B cell (primary cell): ENCODE measurements at regions not wholly inside any gene's neighbourhood (a gene's known extent, or its start where the extent isn't known, plus 50 kb on each side); places are given as distances from the start of the nearest gene placed in this dataset.

Source experiments
- ATAC-seq: fragments of 200-7000 bp; cut with Tn5 transposase; one replicate; pipeline ENCODE4 v1.10.0; 2021; ENCODE audit warnings: low read depth, mild to moderate bottlenecking, moderate number of reproducible peaks, moderate library complexity
- CTCF ChIA-PET: fragments of 350-600 bp; sonication (Branson Sonifier 250); formaldehyde crosslinking; loops from one replicate; lab custom pipeline; 2021; ENCODE audit warnings: antibody characterized with exemption, inconsistent platforms; lab: Charles Lee
- POLR2A ChIA-PET: fragments of 350-600 bp; sonication (Branson Sonifier 250); formaldehyde crosslinking; loops from one replicate; lab custom pipeline; 2021; ENCODE audit warnings: antibody characterized with exemption; lab: Charles Lee
- DNase-seq: peaks from one replicate; pipeline ENCODE4 v3.0.0; 2013
- H2AFZ ChIP-seq: 2 replicates; pipeline ENCODE4 v1.6.1; 2012; ENCODE audit warnings: mild to moderate bottlenecking, low read depth, low read length; ENCODE audit not compliant: insufficient read depth, poor library complexity, severe bottlenecking
- H3K27ac ChIP-seq, 2 donors: 1 replicate in 1 of 2; 2 replicates in 1 of 2; pipeline ENCODE4 v1.5.1; 2012 to 2013; ENCODE audit warnings: low read length in 2 of 2, mild to moderate bottlenecking in 2 of 2, moderate library complexity in 1 of 2
- H3K27me3 ChIP-seq, 4 experiments: fragments of 200-600 bp in 1 of 4; sonication (generic) in 1 of 4; replicated peaks in 1 of 4; 1 replicate in 2 of 4; 2 replicates in 2 of 4; pipeline versions ENCODE4 v1.6.1 to v1.7.0; 2013 to 2016; ENCODE audit warnings: low read length in 3 of 4, mild to moderate bottlenecking in 2 of 4, mixed read lengths in 1 of 4, moderate library complexity in 1 of 4; ENCODE audit not compliant: insufficient read depth in 4 of 4, control insufficient read depth in 3 of 4; ENCODE audit errors: control extremely low read depth in 1 of 4
- H3K36me3 ChIP-seq, 2 experiments: replicated peaks in 1 of 2; 1 replicate in 1 of 2; 2 replicates in 1 of 2; pipeline versions ENCODE4 v1.6.1 to v1.7.1; 2013; ENCODE audit warnings: low read length in 1 of 2; ENCODE audit not compliant: insufficient read depth in 2 of 2, control insufficient read depth in 1 of 2; ENCODE audit errors: control extremely low read depth in 1 of 2, extremely low read depth in 1 of 2
- H3K4me1 ChIP-seq, 2 donors: fragments of 200-600 bp in 1 of 2; sonication (generic) in 1 of 2; 1 replicate in 1 of 2; 2 replicates in 1 of 2; pipeline versions ENCODE4 v1.5.1 to v1.6.1; 2013 to 2017; ENCODE audit warnings: low read length in 2 of 2; ENCODE audit not compliant: control insufficient read depth in 2 of 2, insufficient read depth in 2 of 2
- H3K4me2 ChIP-seq: replicated peaks from 2 replicates; pipeline ENCODE3; 2012; ENCODE audit warnings: mild to moderate bottlenecking, low read depth, low read length; ENCODE audit not compliant: poor library complexity, severe bottlenecking
- H3K4me3 ChIP-seq, 5 experiments: fragments of 200-600 bp in 1 of 5; sonication (generic) in 1 of 5; 1 replicate in 3 of 5; 2 replicates in 2 of 5; pipeline versions ENCODE4 v1.5.1 to v1.7.0; 2011 to 2016; ENCODE audit warnings: low read length in 4 of 5, mild to moderate bottlenecking in 4 of 5, low read depth in 2 of 5, control low read depth in 1 of 5, moderate library complexity in 1 of 5; ENCODE audit not compliant: insufficient read depth in 1 of 5; ENCODE audit errors: control extremely low read depth in 1 of 5, extremely low read depth in 1 of 5
- H3K79me2 ChIP-seq: fragments of 200-600 bp; sonication (generic); one replicate; pipeline ENCODE4 v1.6.0; 2016; ENCODE audit warnings: low read length; ENCODE audit not compliant: control insufficient read depth, insufficient read depth
- H3K9ac ChIP-seq: fragments of 200-600 bp; sonication (generic); 2 replicates; pipeline ENCODE4 v1.6.1; 2017; ENCODE audit warnings: mild to moderate bottlenecking, low read length, moderate library complexity
- H3K9me3 ChIP-seq, 3 donors: one replicate each; pipeline versions ENCODE4 v1.6.1 to v1.7.1; 2013; ENCODE audit warnings: low read length in 2 of 3; ENCODE audit not compliant: control insufficient read depth in 2 of 3, insufficient read depth in 1 of 3; ENCODE audit errors: control extremely low read depth in 1 of 3
- H4K20me1 ChIP-seq: 2 replicates; pipeline ENCODE4 v1.6.0; 2012; ENCODE audit warnings: mild to moderate bottlenecking, low read length; ENCODE audit not compliant: insufficient read depth, control insufficient read depth, poor library complexity, severe bottlenecking
- H3K27ac Mint-ChIP-seq: one replicate; pipeline ENCODE4 v1.8.0; 2021; ENCODE audit warnings: mixed read lengths
- H3K27me3 Mint-ChIP-seq: one replicate; pipeline ENCODE4 v1.8.0; 2021; ENCODE audit warnings: mixed read lengths
- H3K4me1 Mint-ChIP-seq: one replicate; pipeline ENCODE4 v1.8.0; 2021; ENCODE audit warnings: mixed read lengths
- H3K4me3 Mint-ChIP-seq: one replicate; pipeline ENCODE4 v1.8.0; 2021; ENCODE audit warnings: mixed read lengths
- H3K9me3 Mint-ChIP-seq: one replicate; pipeline ENCODE4 v1.8.0; 2022; ENCODE audit warnings: mixed read lengths; ENCODE audit not compliant: insufficient read depth
- EZH2 ChIP-seq: IDR thresholded peaks from 2 replicates; pipeline ENCODE4 v1.6.1; 2012; ENCODE audit warnings: borderline replicate concordance, low read depth, mild to moderate bottlenecking, moderate library complexity, low read length; ENCODE audit not compliant: insufficient read depth, poor library complexity, severe bottlenecking
- intact Hi-C: fragments of 100-400 bp; cut with micrococcal nuclease; formaldehyde crosslinking; loops from one replicate; pipeline ENCODE4 v1.10.0; 2022
- TF ChIP-seq, protein P1 (sequence below): fragments of 200-600 bp; IDR thresholded peaks from one replicate; pipeline ENCODE4 v1.8.0; 2022; ENCODE audit warnings: antibody characterized with exemption, mild to moderate bottlenecking

DNA sequence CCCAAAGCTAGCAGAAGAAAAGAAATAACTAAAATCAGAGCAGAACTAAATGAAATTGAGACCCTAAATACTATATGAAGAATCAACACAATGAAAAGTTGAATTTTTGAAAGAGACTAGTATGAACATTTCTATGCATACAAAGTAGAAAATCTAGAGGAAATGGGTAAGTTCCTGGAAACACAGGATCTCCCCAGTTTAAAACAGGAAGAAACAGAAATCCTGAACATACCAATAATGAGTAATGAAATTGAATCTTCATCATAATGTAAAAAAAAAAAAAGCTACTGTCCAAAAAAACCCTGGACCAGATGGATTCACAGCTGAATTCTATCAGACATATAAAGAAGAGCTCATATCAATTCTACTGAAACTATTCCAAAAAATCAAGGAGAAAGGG, 233.5 kb downstream of the PLPP3 start:
- Histone ChIP-seq H3K27ac (no peak overlapping the region), H4K20me1 (no peaks in the 10 kb centered on the region), H3K27me3 (peaks cover 0 to 4% (median 0%) of the 10 kb centered on the region in 4 experiments), H3K9ac (no peak overlapping the region), H3K9me3 (peaks cover 0 to 7% (median 0%) of the 10 kb centered on the region in 3 donors), H2AFZ (no peak overlapping the region), H3K36me3 (no peaks in the 10 kb centered on the region), H3K79me2 (no peaks in the 10 kb centered on the region), H3K4me2 (no peak overlapping the region), H3K4me1 (no peaks in the 10 kb centered on the region), H3K4me3 (no peak overlapping the region)
- CTCF ChIA-PET = no interaction called here
- TF ChIP-seq, protein P1, sequence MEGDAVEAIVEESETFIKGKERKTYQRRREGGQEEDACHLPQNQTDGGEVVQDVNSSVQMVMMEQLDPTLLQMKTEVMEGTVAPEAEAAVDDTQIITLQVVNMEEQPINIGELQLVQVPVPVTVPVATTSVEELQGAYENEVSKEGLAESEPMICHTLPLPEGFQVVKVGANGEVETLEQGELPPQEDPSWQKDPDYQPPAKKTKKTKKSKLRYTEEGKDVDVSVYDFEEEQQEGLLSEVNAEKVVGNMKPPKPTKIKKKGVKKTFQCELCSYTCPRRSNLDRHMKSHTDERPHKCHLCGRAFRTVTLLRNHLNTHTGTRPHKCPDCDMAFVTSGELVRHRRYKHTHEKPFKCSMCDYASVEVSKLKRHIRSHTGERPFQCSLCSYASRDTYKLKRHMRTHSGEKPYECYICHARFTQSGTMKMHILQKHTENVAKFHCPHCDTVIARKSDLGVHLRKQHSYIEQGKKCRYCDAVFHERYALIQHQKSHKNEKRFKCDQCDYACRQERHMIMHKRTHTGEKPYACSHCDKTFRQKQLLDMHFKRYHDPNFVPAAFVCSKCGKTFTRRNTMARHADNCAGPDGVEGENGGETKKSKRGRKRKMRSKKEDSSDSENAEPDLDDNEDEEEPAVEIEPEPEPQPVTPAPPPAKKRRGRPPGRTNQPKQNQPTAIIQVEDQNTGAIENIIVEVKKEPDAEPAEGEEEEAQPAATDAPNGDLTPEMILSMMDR = no peak
- TF ChIP-seq EZH2 = no peak
- H3K27me3 Mint-ChIP-seq = peaks cover 4% of the 10 kb centered on the region
- H3K27ac Mint-ChIP-seq = no peak overlapping the region
- POLR2A ChIA-PET = no interaction called here
- H3K9me3 Mint-ChIP-seq = peaks cover 7% of the 10 kb centered on the region
- intact Hi-C loops = no loop called here
- no peak for DNase-seq
- no peak overlapping the region for H3K4me3 Mint-ChIP-seq
- ATAC-seq = no peak
- H3K4me1 Mint-ChIP-seq = peaks cover 3% of the 10 kb centered on the region

DNA sequence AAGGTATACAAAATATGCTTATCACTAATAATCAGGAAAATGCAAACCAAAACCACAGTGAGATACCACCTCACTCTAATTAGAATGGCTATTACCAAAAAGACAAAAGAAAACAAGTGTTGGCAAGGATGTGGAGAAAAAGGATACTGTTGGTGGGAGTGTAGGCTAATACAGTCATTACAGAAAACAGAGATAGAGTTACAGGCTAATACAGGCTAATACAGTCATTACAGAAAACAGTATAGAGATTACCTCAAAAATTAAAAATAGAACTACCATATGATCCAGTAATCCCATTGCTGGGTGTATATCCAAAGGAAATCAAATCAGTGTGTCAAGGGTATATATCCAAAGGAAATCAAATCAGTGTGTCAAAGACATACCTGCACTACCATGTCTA, 238.4 kb downstream of the PLPP3 start:
- intact Hi-C loops = no loop called here
- Histone ChIP-seq H3K27ac (no peak overlapping the region), H3K9me3 (peaks cover 0 to 15% (median 0%) of the 10 kb centered on the region in 3 donors), H4K20me1 (no peaks in the 10 kb centered on the region), H3K4me1 (no peaks in the 10 kb centered on the region), H3K79me2 (no peaks in the 10 kb centered on the region), H3K27me3 (peaks cover 0 to 9% (median 0%) of the 10 kb centered on the region in 4 experiments), H3K36me3 (no peaks in the 10 kb centered on the region), H3K9ac (no peak overlapping the region), H3K4me3 (no peak overlapping the region), H3K4me2 (no peak overlapping the region), H2AFZ (no peak overlapping the region)
- ChIA-PET POLR2A (no interaction called here), CTCF (no interaction called here)
- TF ChIP-seq, protein P1 = no peak
- no peak for TF ChIP-seq EZH2
- no peak for ATAC-seq
- no peaks in the 10 kb centered on the region for H3K4me1 Mint-ChIP-seq
- peaks cover 19% of the 10 kb centered on the region for H3K27me3 Mint-ChIP-seq
- no peaks in the 10 kb centered on the region for H3K9me3 Mint-ChIP-seq
- no peak overlapping the region for H3K4me3 Mint-ChIP-seq
- no peak for DNase-seq
- no peak overlapping the region for H3K27ac Mint-ChIP-seq
